GM19023 (cell line): ENCODE measurements at regions not wholly inside any gene's neighbourhood (a gene's known extent, or its start where the extent isn't known, plus 50 kb on each side); places are given as distances from the start of the nearest gene placed in this dataset.
"Not testable (repeated sequence)": the region's sequence is repeated elsewhere in the genome, so short reads cannot be mapped to it uniquely, and the experiment has no call there.

Experiments used
- ATAC-seq: cut with Tn5 transposase; IDR thresholded peaks from one replicate; pipeline ENCODE4 v1.9.1; 2021; ENCODE audit warnings: mild to moderate bottlenecking, moderate library complexity; ENCODE audit not compliant: unreplicated experiment

DNA sequence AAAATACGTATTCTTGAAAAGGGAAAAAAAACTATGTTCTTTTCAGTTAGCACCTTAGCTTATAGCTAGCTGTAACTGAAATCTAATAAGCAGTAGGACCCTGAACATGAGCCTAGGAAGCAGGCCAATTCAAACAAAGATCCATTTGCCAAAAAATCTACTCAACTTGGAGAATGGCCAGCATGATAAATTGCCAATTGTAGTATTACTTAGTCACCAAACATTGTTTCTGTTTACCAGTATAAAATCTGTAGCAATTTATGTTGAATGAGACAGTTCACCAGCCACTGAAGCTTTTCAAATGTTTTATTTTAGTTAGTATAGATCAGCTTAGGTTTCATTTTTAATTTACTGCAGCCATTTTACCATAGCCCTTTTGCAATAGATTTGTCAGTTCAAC lies 323.6 kb upstream of the DIPK2B start:
- ATAC-seq, result no peak

DNA sequence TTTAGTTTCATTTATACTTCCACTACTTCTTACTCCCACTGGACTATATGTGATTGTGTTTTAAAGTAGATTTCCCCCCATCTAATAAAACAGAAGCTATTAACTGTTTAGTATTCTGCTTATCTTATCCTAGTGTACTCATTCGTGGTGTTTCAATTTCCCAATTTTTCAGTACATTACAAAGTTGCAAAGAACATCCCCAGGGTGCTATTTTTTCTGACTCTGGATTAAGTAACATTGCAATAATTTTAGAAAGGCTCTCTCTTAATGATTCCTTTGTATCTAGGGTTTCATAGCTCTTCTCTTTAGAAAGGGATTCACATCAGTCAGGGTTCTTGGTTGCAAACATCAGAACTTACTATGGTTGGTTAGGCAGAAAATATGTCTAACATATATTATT lies 317.9 kb upstream of the DIPK2B start:
- ATAC-seq, result no peak

DNA sequence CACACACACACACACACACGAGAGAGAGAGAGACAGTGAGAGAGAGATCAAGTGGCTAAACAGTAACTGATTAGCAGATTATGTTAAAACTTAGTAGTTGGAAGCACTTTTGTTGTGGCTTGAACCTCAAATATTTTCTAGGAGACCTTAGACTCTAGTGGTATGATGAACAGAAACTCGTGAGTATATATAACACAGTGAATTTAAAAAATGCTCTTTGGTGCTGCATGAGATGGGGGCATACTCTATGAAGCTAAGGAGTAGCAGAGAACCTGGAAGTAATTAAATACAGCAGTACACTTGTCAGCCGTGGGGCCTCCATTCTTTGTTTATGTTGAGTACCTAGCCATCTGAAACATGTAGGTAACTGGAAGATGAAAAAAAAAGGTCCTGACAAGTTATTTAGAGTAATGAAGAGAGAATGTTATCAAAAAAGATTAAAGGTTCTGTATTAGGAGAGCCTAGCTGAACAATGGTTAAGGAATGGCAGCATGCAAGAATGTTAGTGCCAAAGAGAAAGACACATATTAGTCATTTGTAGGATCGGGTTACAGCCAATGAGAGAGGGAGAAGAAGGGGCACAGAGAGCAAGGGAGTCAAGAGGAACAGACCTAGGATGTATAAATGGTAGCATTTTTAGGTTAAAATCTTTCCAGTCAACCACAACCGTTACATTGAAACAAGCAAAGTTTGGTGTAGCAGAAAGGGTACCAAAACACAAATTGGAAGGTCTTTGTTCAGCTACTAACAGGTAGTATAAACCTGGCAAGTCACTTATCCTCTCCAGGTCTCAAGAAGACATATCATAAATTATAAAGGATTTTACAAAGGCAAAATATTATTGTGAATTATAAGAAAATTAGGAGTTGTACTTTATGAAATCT lies 316.7 kb upstream of the DIPK2B start:
- ATAC-seq, result no peak

DNA sequence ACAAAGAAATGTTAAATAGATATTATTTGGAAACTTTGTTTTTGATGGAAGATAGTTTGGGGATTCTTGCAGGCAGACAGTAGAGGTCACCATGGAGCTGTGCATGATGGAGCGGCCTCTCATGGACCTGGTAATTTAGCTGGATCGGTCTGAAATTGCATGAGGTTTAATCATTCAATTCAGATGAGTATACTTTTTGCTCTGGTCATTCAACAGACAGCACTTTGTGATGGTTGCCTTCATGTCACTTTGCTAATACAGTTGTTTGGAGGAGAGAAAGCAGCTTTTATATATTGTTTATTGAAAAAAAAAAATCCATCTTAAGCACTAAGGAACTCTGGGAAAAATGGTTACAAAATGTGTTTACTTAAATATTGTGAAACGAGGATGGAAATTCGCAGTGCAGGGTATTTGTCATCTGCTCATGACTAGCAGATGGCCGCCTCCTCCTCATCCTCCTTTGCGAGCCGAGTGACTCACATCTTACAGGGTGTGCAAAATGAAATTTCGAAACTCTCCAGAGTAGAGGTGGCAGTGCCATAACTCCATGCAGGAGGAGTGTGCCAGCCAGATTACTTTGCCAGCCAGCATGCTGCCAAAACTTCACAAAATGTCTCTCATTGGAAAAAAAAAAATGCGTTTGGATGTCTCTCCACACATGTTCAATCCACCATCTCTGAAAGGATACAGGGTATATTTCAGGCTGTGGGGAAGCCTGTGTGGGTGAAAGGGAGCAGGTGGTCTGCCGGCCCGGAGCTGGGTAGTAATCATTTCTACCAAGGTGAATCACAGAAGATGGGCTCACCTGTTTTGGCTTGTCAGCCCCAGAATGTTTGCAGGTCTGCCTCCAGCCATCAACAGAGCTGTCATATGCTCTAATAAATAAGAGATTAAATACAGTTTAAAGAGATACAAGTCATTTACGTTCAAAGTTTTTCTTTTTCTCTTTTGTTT lies 314.9 kb upstream of the DIPK2B start:
- no peak for ATAC-seq

DNA sequence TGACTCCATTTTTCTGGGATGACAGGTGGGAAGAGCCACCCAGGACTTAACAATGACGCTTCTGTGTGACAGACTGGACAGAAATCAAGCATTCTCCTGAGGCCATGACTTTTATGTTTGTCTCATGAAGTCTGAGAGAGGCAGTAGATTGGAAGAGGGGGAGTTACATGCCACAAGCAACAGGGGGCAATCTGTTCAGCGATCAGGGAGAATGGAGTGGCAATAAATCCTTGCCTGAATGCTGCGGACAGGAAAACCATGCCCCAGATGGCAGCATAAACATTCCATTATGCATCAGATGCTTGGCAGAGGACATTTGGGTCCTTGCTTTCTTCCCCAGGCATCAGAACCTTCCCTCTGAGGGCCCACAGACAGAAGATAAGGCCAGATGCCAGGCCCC lies 312.4 kb upstream of the DIPK2B start:
- ATAC-seq, result no peak

DNA sequence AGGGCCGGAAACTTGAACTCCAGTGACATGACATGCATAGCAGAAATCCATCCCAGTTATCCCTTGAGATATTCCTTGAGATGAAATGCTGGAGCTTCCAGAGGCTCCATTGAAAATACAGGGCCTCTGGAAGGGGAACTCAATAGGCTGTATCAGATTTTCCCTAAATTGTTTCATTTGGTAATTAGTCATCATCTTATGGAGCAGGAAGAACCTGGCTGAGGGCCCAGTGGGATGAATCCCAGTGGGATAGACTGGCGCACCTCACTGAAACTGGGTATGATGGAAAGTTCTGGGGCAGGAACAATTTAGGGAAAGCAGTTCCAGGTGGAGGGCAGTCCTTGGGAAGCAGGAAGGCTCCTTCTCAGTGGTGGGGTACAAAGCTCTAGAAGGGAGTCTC lies 307.8 kb upstream of the DIPK2B start:
- no peak for ATAC-seq

DNA sequence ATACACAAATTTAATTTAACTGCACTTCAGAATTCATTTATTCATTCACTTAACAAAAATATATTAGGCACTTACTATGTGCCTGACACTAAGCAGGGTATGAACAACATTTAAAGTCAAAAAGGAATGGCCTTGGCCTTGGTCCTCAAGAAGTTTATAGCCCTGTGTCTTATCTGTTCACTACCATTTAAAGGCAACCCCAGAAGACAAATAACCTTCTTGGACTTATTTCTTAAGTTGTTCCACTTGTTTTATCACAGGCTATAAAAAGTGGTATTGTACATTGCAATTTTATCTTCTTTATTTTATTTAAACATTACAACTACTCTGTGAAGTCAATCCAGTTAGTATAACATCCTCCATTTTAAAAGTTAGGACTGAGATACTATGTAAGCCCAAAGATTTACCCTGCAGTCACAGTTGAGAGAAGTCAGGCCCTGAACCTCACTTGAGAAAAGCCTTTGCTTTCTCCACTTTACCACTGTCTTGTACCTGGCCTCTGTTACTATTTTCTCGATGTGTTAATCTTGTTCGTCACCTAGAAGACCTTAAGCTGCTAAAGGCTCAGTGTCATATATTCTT lies 305.6 kb upstream of the DIPK2B start:
- no peak for ATAC-seq

DNA sequence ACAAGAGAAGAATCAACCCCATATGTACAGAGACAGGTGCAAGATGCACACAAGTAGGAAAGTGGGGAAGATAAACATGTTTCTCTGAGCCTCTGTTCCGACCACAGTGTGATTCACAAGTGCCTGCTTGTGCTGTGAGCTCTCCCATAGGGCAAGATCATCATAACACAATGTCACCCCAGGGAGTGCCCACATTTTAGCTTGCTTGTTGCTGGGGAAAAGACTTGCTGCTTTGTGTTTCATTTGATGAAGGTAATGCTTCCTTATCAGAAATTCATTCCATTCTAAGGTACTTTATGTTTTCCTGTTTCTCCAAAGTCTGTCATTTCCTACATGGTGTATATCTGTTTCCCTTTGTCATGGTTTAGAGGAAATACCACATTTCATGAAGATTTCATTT lies 304.5 kb upstream of the DIPK2B start:
- no peak for ATAC-seq

DNA sequence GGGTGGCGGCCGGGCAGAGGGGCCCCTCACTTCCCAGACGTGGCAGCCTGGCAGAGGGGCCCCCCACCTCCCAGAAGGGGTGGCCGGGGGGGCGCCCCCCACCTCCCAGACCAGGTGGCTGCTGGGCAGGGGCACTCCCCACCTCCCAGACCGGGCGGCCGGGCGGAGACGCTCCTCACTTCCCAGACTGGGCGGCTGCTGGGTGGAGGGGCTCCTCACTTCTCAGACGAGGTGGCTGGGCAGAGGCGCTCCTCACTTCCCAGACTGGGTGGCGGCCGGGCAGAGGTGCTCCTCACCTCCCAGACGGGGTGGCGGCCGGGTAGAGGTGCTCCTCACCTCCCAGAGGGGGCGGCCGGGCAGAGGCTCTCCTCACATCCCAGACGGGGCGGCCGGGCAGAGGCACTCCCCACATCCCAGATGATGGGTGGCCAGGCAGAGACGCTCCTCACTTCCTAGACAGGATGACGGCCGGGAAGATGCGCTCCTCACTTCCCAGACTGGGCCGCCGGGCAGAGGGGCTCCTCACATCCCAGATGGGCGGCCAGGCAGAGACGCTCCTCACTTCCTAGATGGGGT lies 303.2 kb upstream of the DIPK2B start:
- not testable (repeated sequence) for ATAC-seq

DNA sequence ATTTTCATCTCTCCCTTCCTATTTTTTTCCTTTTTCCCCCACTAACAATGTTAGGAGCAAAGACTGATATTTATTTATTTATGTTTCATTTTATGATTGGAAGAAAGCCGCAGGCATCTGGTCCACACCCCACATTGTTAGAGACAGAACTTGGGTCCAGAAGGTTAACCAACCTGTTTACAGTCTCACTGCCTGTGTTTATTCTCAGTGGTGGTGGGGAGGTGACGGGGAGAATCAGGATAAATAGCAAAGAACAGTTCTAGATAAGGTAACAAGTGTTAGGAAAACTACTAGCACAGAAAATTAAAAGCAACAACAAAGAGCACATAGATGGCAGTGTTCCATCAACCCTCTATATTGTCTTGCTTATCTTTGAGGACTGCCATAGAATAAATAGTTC lies 301.7 kb upstream of the DIPK2B start:
- ATAC-seq, result no peak

DNA sequence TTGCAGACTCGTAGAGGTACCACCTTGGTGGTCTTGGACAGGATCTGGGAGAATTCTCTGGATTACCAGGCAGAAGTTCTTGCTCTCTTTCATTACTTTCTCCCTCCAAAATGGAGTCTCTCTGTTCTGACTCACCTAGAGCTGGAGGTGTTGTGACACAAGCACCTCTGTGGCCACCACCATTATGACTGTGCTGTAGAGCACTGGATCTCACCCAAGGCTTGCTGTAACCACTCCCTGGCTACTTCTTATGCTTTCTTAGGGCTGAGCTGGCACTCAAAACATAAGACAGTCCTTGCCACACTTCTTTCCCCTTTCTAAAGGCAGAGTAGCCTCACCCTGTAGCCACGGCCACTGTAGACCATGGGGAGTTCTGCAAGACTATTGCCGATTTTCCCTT lies 296.6 kb upstream of the DIPK2B start:
- no peak for ATAC-seq

DNA sequence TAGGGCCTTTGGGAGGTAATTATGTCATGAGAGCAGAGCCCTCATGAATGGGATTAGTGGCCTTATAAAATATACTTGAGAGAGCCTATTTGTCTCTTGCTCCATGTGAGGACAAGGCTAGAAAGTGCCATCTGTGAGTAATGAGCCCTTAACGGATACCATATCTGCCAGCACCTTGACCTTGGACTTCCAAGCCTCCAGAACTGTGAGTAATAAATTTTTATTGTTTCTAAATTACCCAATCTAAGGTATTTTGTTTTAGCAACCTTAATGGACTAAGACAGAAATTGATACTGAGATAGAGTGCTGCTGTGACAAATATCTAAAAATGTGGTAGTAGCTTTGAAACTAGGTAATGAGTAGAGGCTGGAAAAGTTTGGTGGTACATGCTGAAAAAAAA lies 285.0 kb upstream of the DIPK2B start:
- no peak for ATAC-seq

DNA sequence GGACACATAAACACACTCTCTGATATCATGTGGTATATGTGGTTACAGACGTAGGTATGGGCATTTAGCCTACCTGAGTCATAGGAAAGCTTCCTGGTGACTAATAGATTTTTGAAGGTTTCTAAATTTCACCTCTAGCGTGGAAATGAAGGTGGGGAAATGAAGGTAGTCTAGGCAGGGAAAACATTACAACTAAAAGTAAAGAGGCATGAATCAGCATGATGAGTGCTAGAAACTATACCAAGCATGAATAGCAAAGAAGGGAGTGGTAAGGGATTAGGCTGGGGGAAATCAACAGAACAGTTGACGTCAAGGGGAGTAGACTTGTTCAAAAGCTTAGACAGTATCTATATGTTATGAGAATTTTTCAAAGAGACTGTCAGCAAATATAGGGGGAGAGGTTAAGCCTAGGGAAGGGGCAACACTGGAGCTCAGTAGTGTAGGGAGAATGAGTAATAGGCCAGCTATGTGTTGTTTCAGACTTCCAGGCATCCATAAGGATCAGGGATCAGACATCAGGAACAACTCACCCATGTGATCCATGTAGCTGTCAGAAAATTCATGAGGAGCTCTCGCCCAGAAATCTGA lies 279.3 kb upstream of the DIPK2B start:
- no peak for ATAC-seq

DNA sequence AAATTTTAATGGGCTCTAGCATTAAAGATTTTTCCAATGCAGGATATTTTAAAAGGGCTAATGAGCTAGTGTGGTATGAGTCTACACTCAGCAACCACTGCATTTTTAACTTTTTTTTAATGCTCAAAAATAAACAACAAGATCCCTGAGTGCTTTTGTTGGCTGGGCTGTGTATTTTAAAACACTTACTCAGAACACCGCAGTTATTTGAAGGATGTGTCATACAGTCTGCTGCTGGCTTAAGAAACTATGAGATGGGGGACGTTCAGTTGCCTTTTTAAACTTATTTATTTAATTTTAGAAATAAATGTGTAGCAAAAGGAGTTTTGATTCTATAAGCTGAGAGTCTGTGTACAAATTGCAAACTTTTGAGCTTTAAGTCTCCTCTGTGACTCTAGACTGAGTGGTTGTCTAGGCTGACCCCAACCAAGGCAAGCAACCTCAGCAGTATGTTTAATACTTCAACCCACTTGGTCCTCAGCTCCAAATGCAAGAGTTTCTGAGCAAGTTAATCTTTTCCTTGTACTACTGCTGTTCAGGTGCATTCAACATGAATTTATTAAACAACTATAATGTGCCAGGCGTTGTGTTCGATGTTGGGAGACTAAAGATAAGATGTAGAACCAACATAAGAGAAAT lies 278.6 kb upstream of the DIPK2B start:
- ATAC-seq, result no peak

DNA sequence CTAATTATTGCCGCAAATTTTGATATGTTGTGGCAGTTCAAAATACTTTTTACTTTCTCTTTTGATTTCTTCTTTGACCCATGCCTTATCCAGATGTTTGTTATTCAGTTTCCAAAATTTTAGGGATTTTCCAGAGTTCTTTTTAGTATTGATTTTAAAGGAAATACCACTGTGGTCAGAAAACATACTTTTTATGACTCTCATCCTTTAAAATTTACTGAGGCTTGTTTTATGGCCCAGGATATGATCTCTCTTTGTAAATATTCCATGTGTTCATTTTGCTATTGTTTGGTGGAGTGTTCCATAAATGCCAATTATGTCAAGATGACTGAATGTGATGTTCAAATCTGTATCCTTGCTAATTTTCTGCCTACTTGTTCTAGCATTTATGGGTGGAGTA lies 272.3 kb upstream of the DIPK2B start:
- no peak for ATAC-seq

DNA sequence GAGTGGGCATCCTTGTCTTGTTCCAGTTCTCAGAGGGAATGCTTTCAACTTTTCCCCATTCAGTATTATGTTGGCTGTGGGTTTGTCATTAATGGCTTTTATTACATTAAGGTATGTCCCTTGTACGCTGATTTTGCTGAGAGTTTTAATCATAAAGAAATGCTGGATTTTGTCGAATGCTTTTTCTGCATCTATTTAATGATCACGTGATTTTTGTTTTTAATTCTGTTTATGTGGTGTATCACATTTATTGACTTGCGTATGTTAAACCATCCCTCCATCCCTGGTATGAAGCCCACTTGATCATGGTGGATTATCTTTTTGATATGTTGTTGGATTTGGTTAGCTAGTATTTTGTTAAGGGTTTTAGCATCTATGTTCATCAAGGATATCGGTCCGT lies 266.9 kb upstream of the DIPK2B start:
- ATAC-seq, result not testable (repeated sequence)

DNA sequence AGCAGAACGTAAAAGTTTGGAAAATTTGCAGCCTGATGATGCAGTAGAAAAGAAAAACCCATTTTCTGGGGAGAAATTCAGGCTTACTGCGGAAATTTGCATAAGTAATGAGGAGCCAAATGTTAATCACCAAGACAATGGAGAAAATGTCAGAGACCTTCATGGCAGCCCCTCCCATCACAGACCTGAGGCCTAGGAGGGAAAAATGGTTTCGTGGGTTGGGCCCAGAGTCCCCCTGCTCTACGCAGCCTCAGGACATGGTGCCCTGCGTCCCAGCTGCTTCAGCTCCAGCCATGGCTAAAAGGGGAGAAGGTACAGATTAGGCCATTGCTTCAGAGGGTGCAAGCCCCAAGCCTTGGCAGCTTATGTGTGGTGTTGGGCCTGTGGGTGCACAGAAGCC lies 255.1 kb upstream of the DIPK2B start:
- not testable (repeated sequence) for ATAC-seq

DNA sequence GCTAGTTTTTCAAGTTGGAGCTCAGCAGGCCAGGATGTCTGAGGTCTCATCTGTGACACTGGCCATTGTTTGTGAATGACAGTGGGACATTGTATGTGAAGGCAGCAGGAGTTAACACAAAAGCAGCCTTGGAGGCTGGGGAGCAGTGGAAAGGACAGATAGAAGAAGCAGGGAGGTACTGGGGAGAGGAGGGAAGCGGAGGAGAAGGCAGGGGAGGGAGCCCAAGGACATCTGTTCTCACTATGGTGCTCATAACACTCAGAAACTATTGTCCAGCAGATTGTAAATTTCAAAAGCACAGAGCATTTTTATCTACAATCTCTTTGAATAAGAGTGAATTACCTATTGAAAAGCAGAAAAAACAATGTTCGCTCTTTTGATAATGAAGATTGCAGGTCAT lies 253.6 kb upstream of the DIPK2B start:
- no peak for ATAC-seq

DNA sequence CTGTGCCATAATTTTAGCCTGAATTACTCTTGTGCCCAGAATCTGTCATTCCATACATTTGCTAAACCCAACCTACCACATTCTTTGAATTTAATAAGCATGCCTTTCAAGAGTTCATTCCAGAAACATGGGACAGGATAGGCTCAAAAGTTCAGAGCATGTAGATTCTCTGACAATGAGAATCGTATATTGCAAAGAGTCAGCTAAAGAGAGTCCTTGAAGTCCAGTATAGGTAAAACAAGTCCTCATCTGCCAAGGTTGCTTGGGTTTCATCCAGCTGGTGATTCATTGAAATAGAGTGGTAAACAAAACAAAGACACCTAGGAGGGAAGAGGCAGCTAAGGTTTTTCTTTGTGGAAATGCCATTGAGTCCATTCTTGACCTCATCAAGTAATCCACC lies 249.3 kb upstream of the DIPK2B start:
- ATAC-seq, result no peak

DNA sequence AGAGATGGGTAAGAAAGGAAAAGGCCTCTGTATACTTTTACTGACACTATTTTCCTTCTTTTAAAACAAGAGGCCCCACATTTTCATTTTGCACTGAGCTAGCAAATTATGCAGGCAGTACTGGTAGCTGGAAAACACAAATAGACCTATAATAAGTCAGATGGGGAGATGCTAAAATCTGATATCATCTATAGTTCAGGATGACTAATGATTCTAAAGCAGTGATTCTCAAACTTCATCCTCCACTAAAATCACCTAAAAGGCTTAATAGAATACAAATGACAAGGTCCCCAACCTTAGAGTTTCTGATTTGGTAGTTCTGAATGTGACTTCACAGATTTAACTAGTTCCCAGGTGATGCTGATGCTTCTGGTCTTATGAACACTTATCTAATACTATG lies 247.3 kb upstream of the DIPK2B start:
- no peak for ATAC-seq
